ENCODE measurements at regions not wholly inside any gene's neighbourhood (a gene's known extent, or its start where the extent isn't known, plus 50 kb on each side); places are given as distances from the start of the nearest gene placed in this dataset.
"Not testable (repeated sequence)": the region's sequence is repeated elsewhere in the genome, so short reads cannot be mapped to it uniquely, and the experiment has no call there.

DNA sequence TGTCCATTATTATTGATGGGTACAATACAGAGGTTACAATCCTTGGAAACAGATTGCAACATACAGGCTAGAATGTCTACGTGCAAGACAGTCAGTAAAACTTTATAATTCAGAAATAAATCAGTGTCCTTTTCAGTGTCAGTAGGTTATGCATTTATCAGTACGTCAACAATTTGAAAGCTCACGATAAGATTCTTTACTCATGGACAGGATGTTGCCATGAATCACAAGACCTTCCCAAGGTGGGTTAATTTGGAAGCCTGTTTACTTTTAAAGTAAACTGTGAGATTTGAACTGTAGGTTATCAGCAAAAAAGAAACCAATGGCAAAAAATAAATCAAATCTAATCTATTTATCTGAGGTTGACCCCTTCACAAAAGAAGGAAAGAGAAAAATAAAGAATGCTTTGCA is 243.9 kb upstream of the AGTR1 start:
- no peak for DNase-seq (ENCODE audit: low read depth in 4 of 4, low spot score in 1 of 4)

- DNase-seq (ENCODE audit: low read depth in 4 of 4, low spot score in 1 of 4), result no peak
Observed at GRCh38 chr3:148455098-148455497, 242.6 kb upstream of the AGTR1 start.

GRCh38 chr3:148457886-148458285 is 239.8 kb upstream of the AGTR1 start:
- no peak for DNase-seq (ENCODE audit: low read depth in 4 of 4, low spot score in 1 of 4)

- no peak for DNase-seq (ENCODE audit: low read depth in 4 of 4, low spot score in 1 of 4)
Observed at GRCh38 chr3:148459931-148460513, 237.7 kb upstream of the AGTR1 start.

DNA sequence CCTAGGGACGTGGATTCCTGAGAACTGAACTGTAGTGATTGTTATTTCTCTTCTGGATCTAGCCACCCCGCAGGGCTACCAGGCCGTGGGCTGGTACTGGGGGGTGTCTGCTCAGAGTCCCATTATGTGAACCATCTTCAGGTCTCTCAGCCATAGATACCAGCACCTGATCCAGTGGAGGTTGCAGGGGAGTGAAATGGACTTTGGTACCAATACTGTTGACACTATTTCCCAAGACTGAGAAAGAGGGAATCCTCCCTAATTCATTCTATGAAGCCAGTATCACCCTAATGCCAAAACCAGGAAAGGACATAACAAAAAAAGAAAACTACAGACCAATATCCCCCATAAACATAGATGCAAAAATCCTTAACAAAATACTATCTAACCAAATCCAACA is 237.0 kb upstream of the AGTR1 start:
- no peak for DNase-seq (ENCODE audit: low read depth in 4 of 4, low spot score in 1 of 4)

GRCh38 chr3:148464246-148464645 is 233.5 kb upstream of the AGTR1 start:
- DNase-seq (ENCODE audit: low read depth in 4 of 4, low spot score in 1 of 4), result no peak

GRCh38 chr3:148466143-148466542 is 231.6 kb upstream of the AGTR1 start:
- no peak for DNase-seq (ENCODE audit: low read depth in 4 of 4, low spot score in 1 of 4)

- no peak for DNase-seq (ENCODE audit: low read depth in 4 of 4, low spot score in 1 of 4)
Observed at GRCh38 chr3:148466980-148467740, 230.5 kb upstream of the AGTR1 start.

DNA sequence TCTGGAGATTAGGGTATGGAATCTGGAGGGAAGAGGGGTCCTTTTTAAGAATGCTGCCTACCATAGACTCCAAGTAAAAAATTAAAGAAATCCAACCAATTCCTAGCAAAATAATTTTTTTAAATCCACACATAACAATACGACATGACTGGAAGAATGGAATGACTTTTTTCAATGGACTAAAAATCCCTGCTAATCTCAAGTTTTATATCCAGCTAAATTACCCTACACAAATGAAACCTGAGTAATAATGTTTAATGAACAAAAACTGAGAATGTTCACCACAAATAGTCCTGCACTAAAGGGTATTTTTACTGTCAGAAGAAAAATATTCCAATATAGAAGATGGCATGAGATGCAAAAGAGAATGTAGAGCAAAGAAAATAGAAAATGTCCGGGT is 220.3 kb upstream of the AGTR1 start:
- DNase-seq (ENCODE audit: low read depth in 4 of 4, low spot score in 1 of 4), result no peak

DNA sequence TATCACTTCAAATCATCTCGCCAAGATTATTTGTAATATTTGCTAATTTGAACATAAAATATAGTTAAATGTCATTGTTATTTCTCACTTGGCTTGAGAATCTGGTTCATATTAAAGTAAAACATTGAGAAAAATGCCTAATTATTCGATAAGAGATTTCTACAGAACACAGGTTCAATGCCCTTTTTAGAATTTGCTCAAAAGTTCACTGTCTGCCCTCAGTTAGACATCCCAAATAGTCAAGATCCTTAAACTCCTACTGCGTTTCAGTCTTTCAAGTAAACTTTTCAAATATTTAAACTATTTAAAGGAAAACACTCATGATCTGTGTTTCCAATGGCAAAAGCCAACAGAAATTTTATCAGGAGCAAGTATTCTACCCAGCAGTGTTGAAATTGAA is 204.1 kb upstream of the AGTR1 start:
- no peak for DNase-seq (ENCODE audit: low read depth in 4 of 4, low spot score in 1 of 4)

DNA sequence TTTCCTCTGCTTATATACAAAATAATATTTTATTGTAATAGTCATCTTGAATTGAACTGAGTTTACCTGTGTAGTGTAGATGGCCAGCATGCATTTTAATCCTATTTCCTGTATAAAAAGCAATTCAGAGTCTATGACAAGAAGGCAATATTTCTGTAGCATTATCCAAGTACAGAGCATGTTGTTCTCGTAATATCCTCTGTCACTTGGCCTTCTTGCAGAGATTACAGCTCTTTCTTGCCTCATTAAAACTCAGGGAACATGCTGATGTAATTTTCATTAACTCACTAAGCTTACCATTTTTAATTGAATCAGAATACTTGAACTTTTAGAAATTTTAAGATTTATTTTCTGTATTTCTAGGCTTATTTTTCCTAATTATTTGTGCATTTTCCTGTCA is 203.3 kb upstream of the AGTR1 start:
- no peak for DNase-seq (ENCODE audit: low read depth in 4 of 4, low spot score in 1 of 4)

- no peak for DNase-seq (ENCODE audit: low read depth in 4 of 4, low spot score in 1 of 4)
Observed at GRCh38 chr3:148500881-148501280, 196.8 kb upstream of the AGTR1 start.

- DNase-seq (ENCODE audit: low read depth in 4 of 4, low spot score in 1 of 4), result no peak
Observed at GRCh38 chr3:148510116-148510515, 187.6 kb upstream of the AGTR1 start.

DNA sequence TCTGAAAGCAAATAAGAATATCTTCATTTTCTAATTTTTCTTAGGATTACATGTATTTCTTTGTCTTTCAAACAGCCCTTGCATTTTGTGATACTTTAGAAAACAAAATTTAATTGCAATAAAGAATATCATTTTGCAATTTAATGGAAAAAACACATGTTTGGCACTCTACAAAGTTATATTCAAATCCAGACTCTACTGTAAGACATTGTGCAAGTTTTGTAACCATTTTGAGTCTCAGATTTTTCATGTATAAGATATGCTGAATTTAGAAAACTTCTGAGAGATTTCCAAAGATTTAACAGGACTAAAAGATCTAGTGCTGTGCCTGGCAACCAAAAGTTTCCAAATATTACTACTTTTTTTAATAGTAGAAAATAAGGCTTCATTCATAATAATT is 187.1 kb upstream of the AGTR1 start:
- DNase-seq (ENCODE audit: low read depth in 4 of 4, low spot score in 1 of 4), result no peak

DNA sequence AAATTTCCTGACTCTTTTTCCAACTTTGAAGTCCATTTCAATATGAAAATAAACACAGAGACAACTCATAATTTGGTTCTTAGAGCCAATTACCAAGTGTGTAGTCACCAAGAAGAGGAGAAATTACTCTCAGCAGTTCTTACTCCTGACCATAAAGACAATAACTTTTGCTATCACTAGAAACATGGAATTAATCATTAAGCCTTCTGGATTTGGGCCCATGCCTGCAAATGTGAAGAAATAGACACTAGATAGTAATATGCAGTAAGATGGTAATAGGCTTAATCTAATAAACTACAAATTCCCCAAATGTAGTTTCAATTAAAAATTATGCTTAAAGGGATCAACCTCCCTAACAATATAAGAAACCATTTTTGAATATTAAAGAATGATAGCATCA is 185.1 kb upstream of the AGTR1 start:
- no peak for DNase-seq (ENCODE audit: low read depth in 4 of 4, low spot score in 1 of 4)

GRCh38 chr3:148513096-148513543 is 184.6 kb upstream of the AGTR1 start:
- DNase-seq (ENCODE audit: low read depth in 4 of 4, low spot score in 1 of 4), result no peak

DNA sequence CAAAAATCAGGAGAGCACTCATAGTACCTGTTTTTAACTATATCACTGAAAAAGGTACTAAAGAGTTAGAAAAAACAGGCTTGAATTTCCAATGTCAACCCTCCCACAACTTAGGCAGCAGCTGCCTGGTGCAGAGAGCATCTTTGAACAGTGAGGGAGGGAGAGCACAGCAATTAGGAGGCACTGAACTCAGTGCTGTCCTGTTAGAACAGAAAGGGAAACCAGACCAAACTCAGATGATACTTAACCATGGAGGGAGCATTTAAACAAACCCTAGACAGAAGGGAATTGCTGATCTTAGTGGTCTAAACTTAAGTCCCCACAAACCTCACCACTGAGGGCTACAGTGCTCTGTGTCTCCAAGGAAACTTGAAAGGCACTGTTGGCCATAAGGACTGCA is 179.2 kb upstream of the AGTR1 start:
- DNase-seq (ENCODE audit: low read depth in 4 of 4, low spot score in 1 of 4), result no peak

- DNase-seq (ENCODE audit: low read depth in 4 of 4, low spot score in 1 of 4), result not testable (repeated sequence)
Observed at GRCh38 chr3:148525621-148526020, 172.1 kb upstream of the AGTR1 start.

DNA sequence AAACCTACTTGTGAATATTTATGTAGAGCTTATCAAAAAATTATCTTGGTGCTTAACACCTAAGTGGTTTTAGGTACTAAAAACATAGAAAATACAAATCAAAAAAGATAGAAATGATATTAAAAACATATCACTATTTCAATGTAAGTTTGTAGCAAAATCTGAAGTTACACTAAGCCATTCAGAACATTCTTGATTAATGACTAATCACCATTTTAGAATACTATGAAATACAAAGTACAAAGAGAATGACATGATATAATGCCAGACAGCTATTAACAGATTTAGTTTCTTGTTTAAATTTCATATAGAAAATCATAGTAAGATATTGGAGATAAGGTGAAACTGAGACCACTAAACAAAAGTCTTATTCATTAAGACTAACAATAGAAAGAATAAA is 169.7 kb upstream of the AGTR1 start:
- DNase-seq (ENCODE audit: low read depth in 4 of 4, low spot score in 1 of 4), result no peak

GRCh38 chr3:148531836-148532235 is 165.9 kb upstream of the AGTR1 start:
- DNase-seq (ENCODE audit: low read depth in 4 of 4, low spot score in 1 of 4), result no peak

- DNase-seq (ENCODE audit: low read depth in 4 of 4, low spot score in 1 of 4), result no peak
Observed at GRCh38 chr3:148532326-148532725, 165.4 kb upstream of the AGTR1 start.

DNA sequence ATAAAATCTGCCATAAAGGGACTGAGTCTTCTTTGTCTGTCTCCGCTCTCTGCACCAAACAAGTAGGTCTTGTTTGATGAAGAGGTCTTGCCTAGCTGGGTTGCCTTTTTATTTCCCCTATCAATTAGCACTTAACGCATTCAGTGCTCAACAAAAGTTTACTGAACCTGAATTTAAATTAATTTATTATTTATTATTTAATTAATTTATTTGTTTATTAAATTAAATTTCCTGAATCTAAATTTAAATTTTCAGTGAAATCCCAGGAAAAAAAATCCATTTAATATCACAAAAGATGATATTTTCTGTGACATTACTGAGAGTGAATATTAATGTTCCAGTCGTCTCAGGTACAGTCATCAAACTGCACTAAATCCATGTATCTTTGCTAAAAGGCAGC is 164.9 kb upstream of the AGTR1 start:
- DNase-seq (ENCODE audit: low read depth in 4 of 4, low spot score in 1 of 4), result no peak

Measured in stimulated activated CD4-positive, alpha-beta T cell treated with anti-CD3 and anti-CD28 coated beads, Interleukin-1b, Interleukin-23, amount 100 ng/mL, for 24 hours (primary cell).